HepG2 (cell line): ENCODE measurements at regions not wholly inside any gene's neighbourhood (a gene's known extent, or its start where the extent isn't known, plus 50 kb on each side); places are given as distances from the start of the nearest gene placed in this dataset.

Source experiments
- ATAC-seq: fragments of 200-7000 bp; cut with Tn5 transposase; 3 replicates; pipeline ENCODE4 v1.9.1; 2020; ENCODE audit warnings: mild to moderate bottlenecking, moderate library complexity
- BruUV-seq: library from RNA; stranded (reverse); fragments of 400-500 nt; replicated peaks from 2 replicates; lab custom pipeline; 2021; lab: Mats Ljungman, UMichigan
- CTCF ChIA-PET: fragments of 300-600 bp; formaldehyde crosslinking; extraction: SDS; loops from one replicate; lab custom pipeline; 2021; ENCODE audit warnings: low total read pairs, inconsistent platforms, low intra/inter-chr PET ratio; lab: Yijun Ruan, JAX
- POLR2A ChIA-PET: fragments of 350-600 bp; sonication (Branson Sonifier 250); formaldehyde crosslinking; loops from one replicate; lab custom pipeline; 2020; ENCODE audit warnings: antibody characterized with exemption, inconsistent platforms; lab: Yijun Ruan, JAX
- DNase-seq: peaks from one replicate; pipeline ENCODE4 v3.0.0-alpha.2; 2015; ENCODE audit warnings: low spot score
- FAIRE-seq: peaks from 3 replicates; lab custom pipeline; 2011; peaks lifted over from hg19 to GRCh38; lab: Jason Lieb, UNC
- H2AFZ ChIP-seq: one replicate; pipeline ENCODE4 v1.6.1; 2011; ENCODE audit warnings: low read length, inconsistent platforms
- H3K27ac ChIP-seq: fragments of 300-600 bp; 3 replicates; pipeline ENCODE4 v1.8.0; 2011; ENCODE audit warnings: mixed run types, mild to moderate bottlenecking, mixed read lengths, low read length, inconsistent platforms; ENCODE audit not compliant: insufficient read depth; ENCODE audit errors: extremely low read length
- H3K27me3 ChIP-seq, 2 experiments: fragments of 200-600 bp in 1 of 2; 2 replicates in 1 of 2; 3 replicates in 1 of 2; pipeline versions ENCODE4 v1.6.0 to v1.8.0; 2011; ENCODE audit warnings: low read length in 2 of 2, mild to moderate bottlenecking in 2 of 2, moderate library complexity in 2 of 2, inconsistent platforms in 1 of 2; ENCODE audit not compliant: insufficient read depth in 2 of 2, control insufficient read depth in 1 of 2
- H3K36me3 ChIP-seq, 2 experiments: fragments of 200-600 bp in 1 of 2; replicated peaks in 1 of 2; 2 replicates in 1 of 2; 3 replicates in 1 of 2; pipeline versions ENCODE4 v1.5.1 to v1.8.0; 2011; ENCODE audit warnings: low read length in 2 of 2, inconsistent platforms in 1 of 2; ENCODE audit not compliant: insufficient read depth in 2 of 2, control insufficient read depth in 1 of 2
- H3K4me1 ChIP-seq: 2 replicates; pipeline ENCODE4 v1.5.1; 2012; ENCODE audit warnings: low read length, inconsistent platforms; ENCODE audit not compliant: insufficient read depth
- H3K4me2 ChIP-seq: 2 replicates; pipeline ENCODE4 v1.6.0; 2011; ENCODE audit warnings: low read depth, low read length, inconsistent platforms
- H3K4me3 ChIP-seq, 3 experiments: fragments of 200-600 bp in 1 of 3; sonication (generic), shearing (Covaris generic) in 1 of 3; replicated peaks in 1 of 3; 2 replicates each; pipeline ENCODE4 v1.5.1; 2011 to 2016; ENCODE audit warnings: low read length in 3 of 3, inconsistent platforms in 2 of 3, low read depth in 2 of 3, mild to moderate bottlenecking in 2 of 3, control low read depth in 1 of 3, mixed read lengths in 1 of 3; ENCODE audit not compliant: insufficient read depth in 1 of 3
- H3K79me2 ChIP-seq: one replicate; pipeline ENCODE4 v1.6.1; 2011; ENCODE audit warnings: low read length, inconsistent platforms; ENCODE audit not compliant: insufficient read depth
- H3K9ac ChIP-seq: 2 replicates; pipeline ENCODE4 v1.6.0; 2011; ENCODE audit warnings: mild to moderate bottlenecking, low read depth, low read length, inconsistent platforms; ENCODE audit not compliant: insufficient read depth
- H3K9me3 ChIP-seq: 2 replicates; pipeline ENCODE4 v1.5.1; 2012; ENCODE audit warnings: mild to moderate bottlenecking, low read length
- H4K20me1 ChIP-seq: 2 replicates; pipeline ENCODE4 v1.6.0; 2011; ENCODE audit warnings: inconsistent platforms, mild to moderate bottlenecking, low read length, moderate library complexity; ENCODE audit not compliant: insufficient read depth
- ATF1 ChIP-seq: IDR thresholded peaks from 2 replicates; pipeline ENCODE4 v1.6.1; 2016; ENCODE audit warnings: mild to moderate bottlenecking, control low read depth
- BRCA1 ChIP-seq: sonication (generic); formaldehyde crosslinking; IDR thresholded peaks from 2 replicates; pipeline ENCODE4 v1.4.0; 2020; ENCODE audit warnings: missing genetic modification reagents
- DNMT1 ChIP-seq: sonication (generic); formaldehyde crosslinking; IDR thresholded peaks from 2 replicates; pipeline ENCODE4 v1.5.1; 2020; ENCODE audit warnings: mild to moderate bottlenecking, missing genetic modification reagents
- FOSL2 ChIP-seq: sonication (generic); formaldehyde crosslinking; IDR thresholded peaks from 2 replicates; pipeline ENCODE4 v1.4.0; 2020; ENCODE audit warnings: missing genetic modification reagents
- KLF11 ChIP-seq: IDR thresholded peaks from 2 replicates; pipeline ENCODE4 v1.6.1; 2016; ENCODE audit warnings: missing compliant biosample characterization
- KLF15 ChIP-seq: sonication (generic); formaldehyde crosslinking; IDR thresholded peaks from 2 replicates; pipeline ENCODE4 v1.8.1; 2023; ENCODE audit warnings: borderline replicate concordance, mild to moderate bottlenecking, inconsistent platforms, missing genetic modification reagents, mixed read lengths
- MAFK ChIP-seq, 2 experiments: IDR thresholded peaks in 1 of 2; conservative IDR thresholded peaks in 1 of 2; 2 replicates each; pipeline ENCODE4 v1.6.1; 2011; ENCODE audit warnings: improper control_type of control experiment in 2 of 2, low read length in 2 of 2
- MED1 ChIP-seq: sonication (generic); formaldehyde crosslinking; IDR thresholded peaks from 2 replicates; pipeline ENCODE4 v1.4.0; 2020; ENCODE audit warnings: missing genetic modification reagents
- PRMT3 ChIP-seq: sonication (generic); formaldehyde crosslinking; IDR thresholded peaks from 2 replicates; pipeline ENCODE4 v1.8.1; 2022; ENCODE audit warnings: low read depth, mild to moderate bottlenecking, moderate library complexity, missing genetic modification reagents, borderline replicate concordance
- SP1 ChIP-seq, 2 experiments: fragments of 450-650 bp in 1 of 2; sonication (generic) in 1 of 2; formaldehyde crosslinking in 1 of 2; IDR thresholded peaks; 2 replicates each; pipeline versions ENCODE4 v1.4.0 to v1.6.1; 2016 to 2020; ENCODE audit warnings: missing genetic modification reagents in 1 of 2
- WIZ ChIP-seq: sonication (generic); formaldehyde crosslinking; IDR thresholded peaks from 2 replicates; pipeline ENCODE4 v1.5.1; 2020; ENCODE audit warnings: mild to moderate bottlenecking, missing genetic modification reagents
- ZFP41 ChIP-seq: sonication (generic); formaldehyde crosslinking; IDR thresholded peaks from 2 replicates; pipeline ENCODE4 v1.4.0; 2020; ENCODE audit warnings: mild to moderate bottlenecking, missing genetic modification reagents, borderline replicate concordance
- ZNF160 ChIP-seq: sonication (generic); formaldehyde crosslinking; IDR thresholded peaks from 2 replicates; pipeline ENCODE4 v1.8.0; 2022; ENCODE audit warnings: mild to moderate bottlenecking, inconsistent platforms, missing genetic modification reagents
- ZNF678 ChIP-seq: sonication (generic); formaldehyde crosslinking; IDR thresholded peaks from 2 replicates; pipeline ENCODE4 v1.4.0; 2020; ENCODE audit warnings: mild to moderate bottlenecking, missing genetic modification reagents
- WGBS: methylation state at CpG from one replicate; pipeline ENCODE4 v1.1.6; 2017; ENCODE audit warnings: low lambda C conversion rate; 5-methylcytosine and 5-hydroxymethylcytosine counted together
- in situ Hi-C: cut with HindIII; loops from 2 replicates; pipeline ENCODE4 v1.10.0; 2017; ENCODE audit warnings: low pct_unique_long_range_greater_than_20kb; ENCODE audit not compliant: extremely low pct_ligation_motif_present
- intact Hi-C: fragments of 100-400 bp; cut with micrococcal nuclease; formaldehyde crosslinking; loops from one replicate; pipeline ENCODE4 v1.10.0; 2022; ENCODE audit not compliant: unreplicated experiment
- TF ChIP-seq, protein P1 (sequence below): IDR thresholded peaks from 2 replicates; pipeline ENCODE4 v1.6.1; 2018; ENCODE audit warnings: missing genetic modification reagents

DNA sequence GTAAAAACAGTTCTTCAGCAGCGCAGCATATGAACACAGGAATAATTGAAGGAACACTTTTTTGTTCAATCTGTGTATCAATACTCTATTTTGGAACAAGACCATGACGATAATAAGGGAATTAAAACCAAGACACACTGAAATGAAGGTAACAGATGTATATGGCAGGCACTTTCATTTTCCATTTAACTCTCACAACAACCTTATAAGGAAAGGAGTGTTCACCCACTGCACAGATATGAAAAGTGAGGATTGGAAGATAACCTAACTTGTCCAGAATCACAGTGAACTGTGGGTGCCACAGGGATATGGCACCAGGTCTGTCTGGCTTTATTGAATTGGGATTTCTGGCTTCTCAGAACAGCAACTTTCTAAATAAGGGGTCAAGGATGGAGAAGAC is 153.3 kb downstream of the MID1IP1 start:
- BruUV-seq = no TSS peak
- Histone ChIP-seq H2AFZ (no peak overlapping the region), H3K9me3 (no peaks in the 10 kb centered on the region), H4K20me1 (no peaks in the 10 kb centered on the region), H3K79me2 (no peaks in the 10 kb centered on the region), H3K36me3 (no peaks in the 10 kb centered on the region), H3K4me1 (no peaks in the 10 kb centered on the region), H3K4me3 (no peak overlapping the region), H3K27ac (no peak overlapping the region), H3K9ac (no peak overlapping the region), H3K4me2 (no peak overlapping the region), H3K27me3 (no peaks in the 10 kb centered on the region)
- in situ Hi-C loops = no loop called here
- POLR2A ChIA-PET = no interaction called here
- intact Hi-C loops = no loop called here
- no peak for FAIRE-seq
- DNase-seq = no peak
- TF ChIP-seq FOSL2 (CRISPR knock-in tag) = no peak
- no peak for TF ChIP-seq WIZ (CRISPR knock-in tag)
- no peak for TF ChIP-seq KLF15
- TF ChIP-seq KLF11 (CRISPR knock-in tag) = no peak
- no peak for TF ChIP-seq SP1 (IDR thresholded peaks at IDR 0.05)
- TF ChIP-seq SP1 (CRISPR knock-in tag; IDR thresholded peaks at IDR 0.05) = no peak
- TF ChIP-seq DNMT1 = no peak
- no peak for TF ChIP-seq MAFK (conservative IDR thresholded peaks at IDR 0.05 in 1 of 2, IDR thresholded peaks at IDR 0.05 in 1 of 2; ENCODE audit: low read length in 2 of 2)
- TF ChIP-seq PRMT3 (CRISPR knock-in tag) = no peak
- TF ChIP-seq ZNF678 (CRISPR knock-in tag) = no peak
- no peak for TF ChIP-seq BRCA1 (CRISPR knock-in tag)
- TF ChIP-seq, protein P1, sequence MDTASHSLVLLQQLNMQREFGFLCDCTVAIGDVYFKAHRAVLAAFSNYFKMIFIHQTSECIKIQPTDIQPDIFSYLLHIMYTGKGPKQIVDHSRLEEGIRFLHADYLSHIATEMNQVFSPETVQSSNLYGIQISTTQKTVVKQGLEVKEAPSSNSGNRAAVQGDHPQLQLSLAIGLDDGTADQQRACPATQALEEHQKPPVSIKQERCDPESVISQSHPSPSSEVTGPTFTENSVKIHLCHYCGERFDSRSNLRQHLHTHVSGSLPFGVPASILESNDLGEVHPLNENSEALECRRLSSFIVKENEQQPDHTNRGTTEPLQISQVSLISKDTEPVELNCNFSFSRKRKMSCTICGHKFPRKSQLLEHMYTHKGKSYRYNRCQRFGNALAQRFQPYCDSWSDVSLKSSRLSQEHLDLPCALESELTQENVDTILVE (CRISPR knock-in tag) = no peak
- no peak for TF ChIP-seq ZNF160 (CRISPR knock-in tag)
- no peak for TF ChIP-seq ZFP41
- no peak for TF ChIP-seq MED1
- TF ChIP-seq ATF1 (CRISPR knock-in tag) = no peak
- CTCF ChIA-PET = no interaction called here
- WGBS = 39% methylated on average over 2 of the region's 2 CpGs
- no peak for ATAC-seq
